SK-N-SH treated with all-trans-retinoic acid at 6 μM for 48 hours (cell line): ENCODE measurements at regions not wholly inside any gene's neighbourhood (a gene's known extent, or its start where the extent isn't known, plus 50 kb on each side); places are given as distances from the start of the nearest gene placed in this dataset.

Source experiments
- ATAC-seq: fragments of 200-7000 bp; cut with Tn5 transposase; 3 replicates; pipeline ENCODE4 v1.9.1; 2020; ENCODE audit warnings: mild to moderate bottlenecking, moderate library complexity
- ARNTL ChIP-seq: fragments of 450-650 bp; formaldehyde crosslinking; IDR thresholded peaks from 2 replicates; pipeline ENCODE4 v1.5.0; 2020; ENCODE audit warnings: low read depth, mild to moderate bottlenecking, moderate library complexity, borderline replicate concordance
- CSDC2 ChIP-seq: fragments of 250-450 bp; sonication (Bioruptor Pico); IDR thresholded peaks from 2 replicates; pipeline ENCODE4 v1.5.0; 2020; ENCODE audit warnings: mild to moderate bottlenecking, moderate library complexity
- ESRRG ChIP-seq: fragments of 250-450 bp; sonication (Bioruptor Pico); IDR thresholded peaks from 2 replicates; pipeline ENCODE4 v1.6.1; 2021; ENCODE audit warnings: mild to moderate bottlenecking
- GLIS3 ChIP-seq: fragments of 250-450 bp; sonication (Bioruptor Pico); IDR thresholded peaks from 2 replicates; pipeline ENCODE4 v1.5.0; 2020; ENCODE audit warnings: mild to moderate bottlenecking, moderate library complexity
- ISL1 ChIP-seq: fragments of 250-450 bp; sonication (Bioruptor Pico); IDR thresholded peaks from 2 replicates; pipeline ENCODE4 v2.1.2; 2022; ENCODE audit warnings: mild to moderate bottlenecking, moderate library complexity
- OSR1 ChIP-seq: fragments of 250-450 bp; sonication (Bioruptor Pico); IDR thresholded peaks from 2 replicates; pipeline ENCODE4 v1.8.0; 2022; ENCODE audit warnings: moderate library complexity, mild to moderate bottlenecking, inconsistent platforms
- PPARA ChIP-seq: fragments of 250-450 bp; sonication (Bioruptor Pico); IDR thresholded peaks from 2 replicates; pipeline ENCODE4 v1.5.0; 2020; ENCODE audit warnings: mild to moderate bottlenecking, borderline replicate concordance
- RARB ChIP-seq: fragments of 250-450 bp; sonication (Bioruptor Pico); IDR thresholded peaks from 2 replicates; pipeline ENCODE4 v1.8.0; 2021; ENCODE audit warnings: mild to moderate bottlenecking, moderate library complexity
- SNAI2 ChIP-seq: fragments of 250-450 bp; sonication (Bioruptor Pico); IDR thresholded peaks from 2 replicates; pipeline ENCODE4 v1.5.0; 2020; ENCODE audit warnings: mild to moderate bottlenecking, moderate library complexity
- TCF4 ChIP-seq: fragments of 250-450 bp; sonication (Bioruptor Pico); IDR thresholded peaks from 2 replicates; pipeline ENCODE4 v1.8.0; 2021; ENCODE audit warnings: mild to moderate bottlenecking, moderate library complexity, borderline replicate concordance
- ZC3H10 ChIP-seq: fragments of 250-450 bp; sonication (Bioruptor Pico); IDR thresholded peaks from 2 replicates; pipeline ENCODE4 v1.5.1; 2021; ENCODE audit warnings: mild to moderate bottlenecking, moderate library complexity
- ZFP3 ChIP-seq: fragments of 250-450 bp; sonication (Bioruptor Pico); IDR thresholded peaks from 2 replicates; pipeline ENCODE4 v1.5.0; 2020; ENCODE audit warnings: mild to moderate bottlenecking, moderate library complexity
- ZNF70 ChIP-seq: fragments of 450-650 bp; formaldehyde crosslinking; IDR thresholded peaks from 2 replicates; pipeline ENCODE4 v1.5.0; 2020; ENCODE audit warnings: mild to moderate bottlenecking, moderate library complexity
- ZNF8 ChIP-seq: fragments of 450-650 bp; formaldehyde crosslinking; IDR thresholded peaks from 2 replicates; pipeline ENCODE4 v1.5.0; 2020; ENCODE audit warnings: mild to moderate bottlenecking, moderate library complexity
- TF ChIP-seq, protein P1 (sequence below): fragments of 250-450 bp; sonication (Bioruptor Pico); IDR thresholded peaks from 2 replicates; pipeline ENCODE4 v1.8.0; 2021; ENCODE audit warnings: low read depth, mild to moderate bottlenecking, moderate library complexity, borderline replicate concordance
- TF ChIP-seq, protein P2 (sequence below): fragments of 250-450 bp; sonication (Bioruptor Pico); IDR thresholded peaks from 2 replicates; pipeline ENCODE4 v1.5.1; 2021; ENCODE audit warnings: mild to moderate bottlenecking, moderate library complexity
- TF ChIP-seq, protein P3 (sequence below): fragments of 250-450 bp; sonication (Bioruptor Pico); IDR thresholded peaks from 2 replicates; pipeline ENCODE4 v1.5.0; 2020; ENCODE audit warnings: mild to moderate bottlenecking, moderate library complexity
- TF ChIP-seq, protein P4 (sequence below): fragments of 250-450 bp; sonication (Bioruptor Pico); IDR thresholded peaks from 2 replicates; pipeline ENCODE4 v1.5.1; 2020; ENCODE audit warnings: low read depth, mild to moderate bottlenecking, moderate library complexity

DNA sequence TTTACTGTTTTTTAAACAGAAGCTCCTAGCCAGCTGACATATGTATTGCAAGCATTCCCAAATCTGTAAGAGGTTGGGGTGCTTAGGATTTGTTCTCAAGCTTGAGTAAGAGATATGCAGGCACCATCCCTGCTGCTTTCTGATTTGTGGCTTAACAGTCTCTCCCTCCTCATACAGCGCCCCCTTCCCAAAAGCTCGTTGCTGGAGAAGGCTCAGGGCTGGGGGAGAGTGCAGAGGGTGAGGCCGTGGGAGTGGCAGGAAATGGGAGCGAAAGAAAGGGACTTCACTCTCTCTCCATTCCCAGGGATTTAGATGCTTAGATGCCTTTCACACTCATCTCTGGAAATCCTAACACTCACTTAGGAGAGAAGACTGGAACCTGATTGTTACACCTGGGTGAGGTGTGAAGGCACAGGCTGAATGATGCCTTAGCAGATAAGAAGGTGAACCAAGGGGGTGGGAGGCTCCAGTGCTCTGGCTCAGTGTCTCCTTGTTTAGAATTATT lies 172.0 kb downstream of the C12orf75 start (continued):
- TF ChIP-seq, protein P1, sequence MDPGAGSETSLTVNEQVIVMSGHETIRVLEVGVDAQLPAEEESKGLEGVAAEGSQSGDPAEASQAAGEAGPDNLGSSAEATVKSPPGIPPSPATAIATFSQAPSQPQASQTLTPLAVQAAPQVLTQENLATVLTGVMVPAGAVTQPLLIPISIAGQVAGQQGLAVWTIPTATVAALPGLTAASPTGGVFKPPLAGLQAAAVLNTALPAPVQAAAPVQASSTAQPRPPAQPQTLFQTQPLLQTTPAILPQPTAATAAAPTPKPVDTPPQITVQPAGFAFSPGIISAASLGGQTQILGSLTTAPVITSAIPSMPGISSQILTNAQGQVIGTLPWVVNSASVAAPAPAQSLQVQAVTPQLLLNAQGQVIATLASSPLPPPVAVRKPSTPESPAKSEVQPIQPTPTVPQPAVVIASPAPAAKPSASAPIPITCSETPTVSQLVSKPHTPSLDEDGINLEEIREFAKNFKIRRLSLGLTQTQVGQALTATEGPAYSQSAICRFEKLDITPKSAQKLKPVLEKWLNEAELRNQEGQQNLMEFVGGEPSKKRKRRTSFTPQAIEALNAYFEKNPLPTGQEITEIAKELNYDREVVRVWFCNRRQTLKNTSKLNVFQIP: no peak
- TF ChIP-seq TCF4 (CRISPR knock-in tag): no peak

DNA sequence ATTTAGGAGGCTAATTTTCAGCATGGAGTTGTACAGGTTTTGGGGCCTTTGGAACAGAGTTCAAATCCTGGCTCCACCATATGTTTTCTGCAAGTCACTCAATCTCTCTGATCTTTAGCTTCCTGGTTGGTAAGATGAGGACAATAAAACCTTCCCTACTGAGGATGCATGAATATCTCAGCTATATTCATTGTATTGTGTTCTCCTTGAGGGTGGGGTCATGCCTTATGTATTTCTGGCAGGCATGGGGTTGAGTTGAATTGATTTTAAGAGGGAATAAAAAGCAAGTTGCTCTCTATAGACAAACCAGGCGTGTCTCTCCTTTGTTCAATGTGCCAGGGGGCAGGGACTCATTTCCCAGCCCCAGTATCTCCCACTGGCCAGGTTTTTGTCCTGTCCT lies 173.1 kb downstream of the C12orf75 start:
- ATAC-seq: no peak
- TF ChIP-seq, protein P2, sequence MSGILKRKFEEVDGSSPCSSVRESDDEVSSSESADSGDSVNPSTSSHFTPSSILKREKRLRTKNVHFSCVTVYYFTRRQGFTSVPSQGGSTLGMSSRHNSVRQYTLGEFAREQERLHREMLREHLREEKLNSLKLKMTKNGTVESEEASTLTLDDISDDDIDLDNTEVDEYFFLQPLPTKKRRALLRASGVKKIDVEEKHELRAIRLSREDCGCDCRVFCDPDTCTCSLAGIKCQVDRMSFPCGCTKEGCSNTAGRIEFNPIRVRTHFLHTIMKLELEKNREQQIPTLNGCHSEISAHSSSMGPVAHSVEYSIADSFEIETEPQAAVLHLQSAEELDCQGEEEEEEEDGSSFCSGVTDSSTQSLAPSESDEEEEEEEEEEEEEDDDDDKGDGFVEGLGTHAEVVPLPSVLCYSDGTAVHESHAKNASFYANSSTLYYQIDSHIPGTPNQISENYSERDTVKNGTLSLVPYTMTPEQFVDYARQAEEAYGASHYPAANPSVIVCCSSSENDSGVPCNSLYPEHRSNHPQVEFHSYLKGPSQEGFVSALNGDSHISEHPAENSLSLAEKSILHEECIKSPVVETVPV (CRISPR knock-in tag): no peak
- no peak for TF ChIP-seq OSR1
- TF ChIP-seq ZC3H10 (CRISPR knock-in tag): no peak
- no peak for TF ChIP-seq ESRRG (CRISPR knock-in tag)
- TF ChIP-seq, protein P3, sequence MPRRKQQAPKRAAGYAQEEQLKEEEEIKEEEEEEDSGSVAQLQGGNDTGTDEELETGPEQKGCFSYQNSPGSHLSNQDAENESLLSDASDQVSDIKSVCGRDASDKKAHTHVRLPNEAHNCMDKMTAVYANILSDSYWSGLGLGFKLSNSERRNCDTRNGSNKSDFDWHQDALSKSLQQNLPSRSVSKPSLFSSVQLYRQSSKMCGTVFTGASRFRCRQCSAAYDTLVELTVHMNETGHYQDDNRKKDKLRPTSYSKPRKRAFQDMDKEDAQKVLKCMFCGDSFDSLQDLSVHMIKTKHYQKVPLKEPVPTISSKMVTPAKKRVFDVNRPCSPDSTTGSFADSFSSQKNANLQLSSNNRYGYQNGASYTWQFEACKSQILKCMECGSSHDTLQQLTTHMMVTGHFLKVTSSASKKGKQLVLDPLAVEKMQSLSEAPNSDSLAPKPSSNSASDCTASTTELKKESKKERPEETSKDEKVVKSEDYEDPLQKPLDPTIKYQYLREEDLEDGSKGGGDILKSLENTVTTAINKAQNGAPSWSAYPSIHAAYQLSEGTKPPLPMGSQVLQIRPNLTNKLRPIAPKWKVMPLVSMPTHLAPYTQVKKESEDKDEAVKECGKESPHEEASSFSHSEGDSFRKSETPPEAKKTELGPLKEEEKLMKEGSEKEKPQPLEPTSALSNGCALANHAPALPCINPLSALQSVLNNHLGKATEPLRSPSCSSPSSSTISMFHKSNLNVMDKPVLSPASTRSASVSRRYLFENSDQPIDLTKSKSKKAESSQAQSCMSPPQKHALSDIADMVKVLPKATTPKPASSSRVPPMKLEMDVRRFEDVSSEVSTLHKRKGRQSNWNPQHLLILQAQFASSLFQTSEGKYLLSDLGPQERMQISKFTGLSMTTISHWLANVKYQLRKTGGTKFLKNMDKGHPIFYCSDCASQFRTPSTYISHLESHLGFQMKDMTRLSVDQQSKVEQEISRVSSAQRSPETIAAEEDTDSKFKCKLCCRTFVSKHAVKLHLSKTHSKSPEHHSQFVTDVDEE (CRISPR knock-in tag): no peak
- no peak for TF ChIP-seq ZNF8 (CRISPR knock-in tag)
- TF ChIP-seq ARNTL (CRISPR knock-in tag): no peak
- no peak for TF ChIP-seq ZNF70 (CRISPR knock-in tag)
- TF ChIP-seq, protein P1: no peak
- TF ChIP-seq ZFP3 (CRISPR knock-in tag): no peak

DNA sequence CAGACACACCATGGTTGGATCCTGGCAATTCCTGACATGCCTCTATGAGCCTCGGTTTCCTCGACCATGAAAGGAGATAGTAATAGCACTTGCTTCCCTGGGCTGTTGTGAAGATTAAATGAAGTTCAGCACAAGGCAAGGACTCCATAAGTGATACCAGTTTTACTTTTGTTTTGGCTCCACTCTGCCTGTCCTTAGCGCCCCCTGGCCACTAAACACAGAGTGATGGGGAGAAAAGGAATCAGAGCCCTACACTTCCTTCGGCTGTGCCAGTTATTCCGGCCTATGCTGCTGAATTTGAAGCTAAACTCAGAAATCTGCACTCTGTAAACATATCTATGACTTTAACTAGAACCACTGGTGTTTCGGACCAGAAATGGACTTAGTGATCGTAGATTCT lies 173.8 kb downstream of the C12orf75 start:
- TF ChIP-seq SNAI2 (CRISPR knock-in tag) (no peak), OSR1 (no peak), GLIS3 (no peak)
- TF ChIP-seq, protein P3 (CRISPR knock-in tag): no peak
- TF ChIP-seq, protein P4, sequence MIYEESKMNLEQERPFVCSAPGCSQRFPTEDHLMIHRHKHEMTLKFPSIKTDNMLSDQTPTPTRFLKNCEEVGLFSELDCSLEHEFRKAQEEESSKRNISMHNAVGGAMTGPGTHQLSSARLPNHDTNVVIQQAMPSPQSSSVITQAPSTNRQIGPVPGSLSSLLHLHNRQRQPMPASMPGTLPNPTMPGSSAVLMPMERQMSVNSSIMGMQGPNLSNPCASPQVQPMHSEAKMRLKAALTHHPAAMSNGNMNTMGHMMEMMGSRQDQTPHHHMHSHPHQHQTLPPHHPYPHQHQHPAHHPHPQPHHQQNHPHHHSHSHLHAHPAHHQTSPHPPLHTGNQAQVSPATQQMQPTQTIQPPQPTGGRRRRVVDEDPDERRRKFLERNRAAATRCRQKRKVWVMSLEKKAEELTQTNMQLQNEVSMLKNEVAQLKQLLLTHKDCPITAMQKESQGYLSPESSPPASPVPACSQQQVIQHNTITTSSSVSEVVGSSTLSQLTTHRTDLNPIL (CRISPR knock-in tag): no peak
- no peak for ATAC-seq

DNA sequence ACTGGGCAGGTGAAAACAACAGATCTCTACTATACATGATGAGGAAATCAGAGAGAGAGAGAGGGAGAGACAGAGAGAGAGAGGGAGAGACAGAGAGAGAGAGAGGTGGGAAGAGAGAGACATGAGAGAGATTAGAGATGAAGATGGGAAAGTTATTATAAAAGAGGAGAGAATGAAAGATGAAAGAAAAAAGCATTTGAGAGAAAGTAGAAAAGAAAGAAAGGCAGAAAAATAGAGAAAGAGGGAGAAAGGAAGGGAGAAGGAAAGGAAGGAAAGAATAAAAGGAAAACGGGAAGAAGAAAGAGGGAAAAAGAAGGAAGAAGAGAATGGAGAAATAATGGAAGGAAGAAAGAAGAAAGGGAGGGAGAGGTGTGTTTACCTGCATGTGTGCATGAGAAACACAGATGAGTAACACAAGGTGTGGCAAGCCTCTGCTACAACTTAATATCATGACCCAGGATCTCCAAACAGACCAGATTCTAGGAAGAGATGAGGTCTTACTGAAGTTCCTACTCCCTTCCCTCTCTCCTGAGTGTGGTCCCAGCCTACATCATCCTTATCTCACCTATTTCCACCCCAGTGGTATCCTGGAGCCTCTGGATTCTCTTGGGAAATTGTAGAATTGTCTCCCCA lies 176.3 kb downstream of the C12orf75 start:
- no peak for ATAC-seq
- no peak for TF ChIP-seq ISL1 (CRISPR knock-in tag)
- no peak for TF ChIP-seq RARB (CRISPR knock-in tag)
- TF ChIP-seq GLIS3: no peak
- TF ChIP-seq CSDC2 (CRISPR knock-in tag): no peak
- TF ChIP-seq ZNF70 (CRISPR knock-in tag): no peak
- TF ChIP-seq ARNTL (CRISPR knock-in tag): no peak
- no peak for TF ChIP-seq PPARA (CRISPR knock-in tag)
- TF ChIP-seq TCF4 (CRISPR knock-in tag): no peak
- TF ChIP-seq, protein P4 (CRISPR knock-in tag): no peak
- TF ChIP-seq, protein P1: no peak
- TF ChIP-seq, protein P2 (CRISPR knock-in tag): no peak
